HEK293 (cell line): ENCODE measurements at regions not wholly inside any gene's neighbourhood (a gene's known extent, or its start where the extent isn't known, plus 50 kb on each side); places are given as distances from the start of the nearest gene placed in this dataset.

Source experiments
- CTCF ChIA-PET: fragments of 350-600 bp; formaldehyde crosslinking; extraction: SDS; loops from one replicate; lab custom pipeline; 2021; ENCODE audit warnings: antibody characterized with exemption; lab: Yijun Ruan, JAX
- POLR2A ChIA-PET: fragments of 300-600 bp; formaldehyde crosslinking; extraction: SDS; loops from one replicate; lab custom pipeline; 2020; ENCODE audit warnings: antibody characterized with exemption, inconsistent platforms; lab: Yijun Ruan, JAX
- H3K27ac ChIP-seq: fragments of 200-500 bp; sonication (Bioruptor generic); 2 replicates; pipeline ENCODE4 v1.5.1; 2014; ENCODE audit warnings: low read depth, low read length, control low read depth, inconsistent platforms; ENCODE audit errors: extremely low read depth
- H3K36me3 ChIP-seq, 2 experiments: fragments of 200-500 bp in 1 of 2; sonication (Bioruptor generic) in 1 of 2; 1 replicate in 1 of 2; 2 replicates in 1 of 2; pipeline ENCODE4 v1.5.1; 2014 to 2017; ENCODE audit warnings: inconsistent platforms in 2 of 2, low read length in 2 of 2; ENCODE audit not compliant: control insufficient read depth in 2 of 2, insufficient read depth in 1 of 2
- H3K4me1 ChIP-seq: fragments of 200-500 bp; sonication (Bioruptor generic); 2 replicates; pipeline ENCODE4 v1.5.1; 2014; ENCODE audit warnings: mild to moderate bottlenecking, low read length, inconsistent platforms; ENCODE audit not compliant: control insufficient read depth, insufficient read depth
- H3K4me3 ChIP-seq: 2 replicates; pipeline ENCODE4 v1.5.1; 2011; ENCODE audit warnings: low read depth, mild to moderate bottlenecking, control low read depth, low read length, moderate library complexity
- H3K9me3 ChIP-seq: fragments of 200-500 bp; sonication (Bioruptor generic); 2 replicates; pipeline ENCODE4 v1.5.1; 2014; ENCODE audit warnings: low read depth, low read length, inconsistent platforms; ENCODE audit not compliant: control insufficient read depth, insufficient read depth
- CTCF ChIP-seq: fragments of 450-650 bp; formaldehyde crosslinking; IDR thresholded peaks from 2 replicates; pipeline ENCODE4 v1.5.1; 2016; ENCODE audit warnings: missing biosample characterization, missing genetic modification characterization
- PRDM4 ChIP-seq: fragments of 450-650 bp; formaldehyde crosslinking; IDR thresholded peaks from 2 replicates; pipeline ENCODE4 v1.5.1; 2017; ENCODE audit warnings: missing biosample characterization, missing genetic modification characterization
- REPIN1 ChIP-seq: fragments of 450-650 bp; formaldehyde crosslinking; IDR thresholded peaks from 2 replicates; pipeline ENCODE4 v1.5.1; 2017; ENCODE audit warnings: missing biosample characterization, missing genetic modification characterization, low read depth
- ZBTB10 ChIP-seq: fragments of 450-650 bp; formaldehyde crosslinking; IDR thresholded peaks from 2 replicates; pipeline ENCODE4 v1.5.1; 2016; ENCODE audit warnings: missing biosample characterization, missing genetic modification characterization
- ZBTB8A ChIP-seq: fragments of 450-650 bp; formaldehyde crosslinking; IDR thresholded peaks from 2 replicates; pipeline ENCODE4 v1.5.1; 2016; ENCODE audit warnings: missing biosample characterization, missing genetic modification characterization
- ZNF138 ChIP-seq: fragments of 450-650 bp; formaldehyde crosslinking; IDR thresholded peaks from 2 replicates; pipeline ENCODE4 v1.5.1; 2016; ENCODE audit warnings: missing biosample characterization, missing genetic modification characterization, borderline replicate concordance
- ZNF18 ChIP-seq: fragments of 450-650 bp; formaldehyde crosslinking; IDR thresholded peaks from 2 replicates; pipeline ENCODE4 v1.5.1; 2016; ENCODE audit warnings: missing biosample characterization, missing genetic modification characterization
- ZNF211 ChIP-seq: fragments of 450-650 bp; formaldehyde crosslinking; IDR thresholded peaks from 2 replicates; pipeline ENCODE4 v1.5.1; 2016; ENCODE audit warnings: low read depth, missing biosample characterization, missing genetic modification characterization
- ZNF221 ChIP-seq: fragments of 450-650 bp; formaldehyde crosslinking; IDR thresholded peaks from 2 replicates; pipeline ENCODE4 v1.5.1; 2017; ENCODE audit warnings: missing biosample characterization, missing genetic modification characterization, borderline replicate concordance
- ZNF24 ChIP-seq: fragments of 450-650 bp; formaldehyde crosslinking; IDR thresholded peaks from 2 replicates; pipeline ENCODE4 v1.5.1; 2016; ENCODE audit warnings: missing biosample characterization, missing genetic modification characterization
- ZNF302 ChIP-seq: fragments of 450-650 bp; formaldehyde crosslinking; IDR thresholded peaks from 2 replicates; pipeline ENCODE4 v1.5.1; 2016; ENCODE audit warnings: missing biosample characterization, missing genetic modification characterization, low read depth
- ZNF76 ChIP-seq: fragments of 450-650 bp; formaldehyde crosslinking; IDR thresholded peaks from 2 replicates; pipeline ENCODE4; 2016; ENCODE audit warnings: low read depth, missing biosample characterization, missing genetic modification characterization, borderline replicate concordance
- ZNF785 ChIP-seq: fragments of 450-650 bp; formaldehyde crosslinking; IDR thresholded peaks from 2 replicates; pipeline ENCODE4 v1.5.1; 2016; ENCODE audit warnings: missing biosample characterization, missing genetic modification characterization
- ZNF791 ChIP-seq: fragments of 450-650 bp; formaldehyde crosslinking; IDR thresholded peaks from 2 replicates; pipeline ENCODE4 v1.5.1; 2016; ENCODE audit warnings: missing biosample characterization, missing genetic modification characterization

GRCh38 chr5:61912559-61912958 lies 393.4 kb upstream of the KIF2A start:
- POLR2A ChIA-PET, result no interaction called here
- CTCF ChIA-PET, result interaction anchor here (0.6 kb wide), 1 partner anchor 35 kb away, joined by 3 read pairs; no protein-coding TSS in a partner anchor
- TF ChIP-seq ZNF302 (tag by site-specific recombination) (peak; percentile 100), ZNF791 (no peak)
- Histone ChIP-seq H3K36me3 (no peaks in the 10 kb centered on the region), H3K4me3 (no peak overlapping the region), H3K27ac (no peak overlapping the region), H3K4me1 (no peaks in the 10 kb centered on the region), H3K9me3 (no peaks in the 10 kb centered on the region)

GRCh38 chr5:61915646-61916045 lies 390.4 kb upstream of the KIF2A start:
- H3K4me1 ChIP-seq, result no peaks in the 10 kb centered on the region; the same call in 1 of the 2 replicates
- no peak overlapping the region for H3K4me3 ChIP-seq
- POLR2A ChIA-PET, result no interaction called here
- no peak overlapping the region for H3K27ac ChIP-seq
- TF ChIP-seq CTCF (tag by site-specific recombination) (no peak), ZNF211 (tag by site-specific recombination) (no peak), PRDM4 (tag by site-specific recombination) (no peak), ZNF76 (tag by site-specific recombination) (no peak), ZBTB10 (tag by site-specific recombination) (no peak), ZNF221 (no peak), ZNF138 (tag by site-specific recombination) (no peak), ZNF18 (no peak), ZNF24 (no peak), REPIN1 (tag by site-specific recombination) (no peak), ZBTB8A (tag by site-specific recombination) (no peak), ZNF785 (tag by site-specific recombination) (no peak)
- H3K36me3 ChIP-seq, result no peaks in the 10 kb centered on the region
- H3K9me3 ChIP-seq, result no peaks in the 10 kb centered on the region
- CTCF ChIA-PET, result no interaction called here
